Large intestine (tissue), 3 donors: ENCODE measurements at regions not wholly inside any gene's neighbourhood (a gene's known extent, or its start where the extent isn't known, plus 50 kb on each side); places are given as distances from the start of the nearest gene placed in this dataset.

Experiments used
- DNase-seq, 2 donors: peaks; one replicate each; pipeline versions ENCODE4 v3.0.0 to v3.0.0-alpha.2; 2013
- H3K27ac ChIP-seq: one replicate; pipeline ENCODE4 v1.5.1; 2013; ENCODE audit warnings: low read length
- H3K27me3 ChIP-seq: 2 replicates; pipeline ENCODE4 v1.6.1; 2013; ENCODE audit warnings: low read length; ENCODE audit not compliant: control insufficient read depth, insufficient read depth
- H3K36me3 ChIP-seq: 2 replicates; pipeline ENCODE4 v1.6.1; 2013; ENCODE audit warnings: low read length; ENCODE audit not compliant: control insufficient read depth, insufficient read depth
- H3K4me1 ChIP-seq: one replicate; pipeline ENCODE4 v1.6.1; 2013; ENCODE audit warnings: low read length; ENCODE audit not compliant: control insufficient read depth, insufficient read depth
- H3K4me3 ChIP-seq: one replicate; pipeline ENCODE4 v1.5.1; 2013; ENCODE audit warnings: low read length
- H3K9me3 ChIP-seq: one replicate; pipeline ENCODE4 v1.6.1; 2013; ENCODE audit warnings: mild to moderate bottlenecking, low read depth, low read length, moderate library complexity; ENCODE audit not compliant: control insufficient read depth
- WGBS: methylation state at CpG from one replicate; pipeline ENCODE4 v1.1.5; 2013; ENCODE audit warnings: low lambda C conversion rate; ENCODE audit not compliant: insufficient coverage; 5-methylcytosine and 5-hydroxymethylcytosine counted together

GRCh38 chr11:120052196-120052775 lies 85.6 kb downstream of the TRIM29 start:
- H3K27ac ChIP-seq = no peak overlapping the region
- peaks cover 9% of the 10 kb centered on the region for H3K27me3 ChIP-seq
- peaks cover 5% of the 10 kb centered on the region for H3K9me3 ChIP-seq
- H3K36me3 ChIP-seq = no peaks in the 10 kb centered on the region
- H3K4me1 ChIP-seq = peaks cover 10% of the 10 kb centered on the region
- no peak for DNase-seq
- H3K4me3 ChIP-seq = no peak overlapping the region
- 40% methylated on average over 1 of the region's 6 CpGs for WGBS

DNA sequence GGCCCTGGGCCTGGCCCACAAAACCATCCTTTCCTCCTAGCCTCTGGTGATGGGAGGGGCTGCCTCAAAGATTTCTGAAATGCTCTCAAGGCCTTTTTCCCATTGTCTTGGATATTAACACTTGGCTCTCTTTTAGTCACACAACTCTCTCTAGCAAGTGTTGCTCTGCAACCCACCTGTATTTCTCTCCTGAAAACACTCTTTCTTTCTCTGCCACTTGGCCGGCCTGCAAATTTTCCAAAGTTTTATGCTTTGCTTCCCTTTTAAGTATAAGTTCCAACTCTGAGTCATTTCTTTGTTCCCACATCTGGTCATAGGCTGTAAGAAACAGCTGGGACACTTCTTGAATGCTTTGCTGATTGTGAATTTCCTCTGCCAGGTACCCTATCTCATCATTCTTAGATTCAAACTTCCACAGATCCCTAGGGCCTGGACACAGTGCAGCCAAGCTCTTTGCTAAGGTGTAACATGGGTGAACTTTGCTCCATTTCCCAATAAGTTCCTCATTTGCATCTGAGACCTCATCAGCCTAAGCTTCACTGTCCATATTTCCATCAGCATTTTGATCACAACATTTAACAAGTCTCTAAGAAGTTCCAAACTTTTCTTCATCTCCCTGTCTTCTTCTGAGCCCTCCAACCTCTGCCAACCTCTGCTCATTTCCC lies 93.8 kb downstream of the TRIM29 start:
- Histone ChIP-seq H3K4me1 (peaks cover 8% of the 10 kb centered on the region), H3K9me3 (peaks cover 9% of the 10 kb centered on the region), H3K4me3 (no peak overlapping the region), H3K36me3 (no peaks in the 10 kb centered on the region), H3K27ac (no peak overlapping the region), H3K27me3 (no peaks in the 10 kb centered on the region)
- DNase-seq = peak; percentile 44 to 63
- WGBS = no CpG with 5 or more reads among the region's 1 CpG

GRCh38 chr11:120043328-120043945 lies 94.5 kb downstream of the TRIM29 start:
- no peak overlapping the region for H3K4me3 ChIP-seq
- WGBS = 100% methylated on average over 1 of the region's 4 CpGs
- no peak overlapping the region for H3K27ac ChIP-seq
- H3K9me3 ChIP-seq = peaks cover 9% of the 10 kb centered on the region
- no peaks in the 10 kb centered on the region for H3K36me3 ChIP-seq
- H3K27me3 ChIP-seq = no peaks in the 10 kb centered on the region
- H3K4me1 ChIP-seq = peaks cover 8% of the 10 kb centered on the region
- no peak for DNase-seq

- 100% methylated on average over 2 of the region's 2 CpGs for WGBS
Measured at GRCh38 chr11:120041625-120042024, 96.3 kb downstream of the TRIM29 start.

GRCh38 chr11:120040151-120040840 lies 97.6 kb downstream of the TRIM29 start:
- H3K4me1 ChIP-seq = peaks cover 8% of the 10 kb centered on the region
- H3K4me3 ChIP-seq = no peak overlapping the region
- no peaks in the 10 kb centered on the region for H3K36me3 ChIP-seq
- no peak overlapping the region for H3K27ac ChIP-seq
- H3K9me3 ChIP-seq = no peaks in the 10 kb centered on the region
- 100% methylated on average over 1 of the region's 6 CpGs for WGBS
- H3K27me3 ChIP-seq = peaks cover 1% of the 10 kb centered on the region
- no peak for DNase-seq

More at GRCh38 chr11:120041625-120042024, 96.3 kb downstream of the TRIM29 start:
- no peak for DNase-seq
- H3K4me1 ChIP-seq = peaks cover 8% of the 10 kb centered on the region
- no peaks in the 10 kb centered on the region for H3K9me3 ChIP-seq
- no peaks in the 10 kb centered on the region for H3K27me3 ChIP-seq
- no peak overlapping the region for H3K4me3 ChIP-seq
- no peaks in the 10 kb centered on the region for H3K36me3 ChIP-seq
- no peak overlapping the region for H3K27ac ChIP-seq

GRCh38 chr11:120039039-120039438 lies 98.9 kb downstream of the TRIM29 start:
- no CpG with 5 or more reads among the region's 1 CpG for WGBS
- peaks cover 2% of the 10 kb centered on the region for H3K27me3 ChIP-seq
- H3K36me3 ChIP-seq = no peaks in the 10 kb centered on the region
- peaks cover 5% of the 10 kb centered on the region for H3K4me1 ChIP-seq
- H3K4me3 ChIP-seq = no peak overlapping the region
- no peak overlapping the region for H3K27ac ChIP-seq
- H3K9me3 ChIP-seq = no peaks in the 10 kb centered on the region
- no peak for DNase-seq

GRCh38 chr11:120037111-120037510 lies 100.8 kb downstream of the TRIM29 start:
- peaks cover 2% of the 10 kb centered on the region for H3K27me3 ChIP-seq
- no peak overlapping the region for H3K27ac ChIP-seq
- no peak for DNase-seq
- H3K9me3 ChIP-seq = no peaks in the 10 kb centered on the region
- H3K36me3 ChIP-seq = no peaks in the 10 kb centered on the region
- WGBS = no CpG with 5 or more reads among the region's 3 CpGs
- H3K4me3 ChIP-seq = no peak overlapping the region
- no peaks in the 10 kb centered on the region for H3K4me1 ChIP-seq

- DNase-seq = no peak
- H3K27ac ChIP-seq = no peak overlapping the region
- no peaks in the 10 kb centered on the region for H3K4me1 ChIP-seq
- no peaks in the 10 kb centered on the region for H3K36me3 ChIP-seq
- no peak overlapping the region for H3K4me3 ChIP-seq
- WGBS = no CpG with 5 or more reads among the region's 5 CpGs
- no peaks in the 10 kb centered on the region for H3K9me3 ChIP-seq
- H3K27me3 ChIP-seq = peaks cover 2% of the 10 kb centered on the region
Measured at GRCh38 chr11:120035756-120036155, 102.2 kb downstream of the TRIM29 start.

- Histone ChIP-seq H3K4me3 (no peak overlapping the region), H3K27me3 (peaks cover 2% of the 10 kb centered on the region), H3K36me3 (no peaks in the 10 kb centered on the region), H3K9me3 (no peaks in the 10 kb centered on the region), H3K4me1 (no peaks in the 10 kb centered on the region), H3K27ac (no peak overlapping the region)
- WGBS = no CpG with 5 or more reads among the region's 9 CpGs
- no peak for DNase-seq
Measured at GRCh38 chr11:120034881-120035630, 102.9 kb downstream of the TRIM29 start.
